GM18508 (cell line): ENCODE measurements at regions not wholly inside any gene's neighbourhood (a gene's known extent, or its start where the extent isn't known, plus 50 kb on each side); places are given as distances from the start of the nearest gene placed in this dataset.

Experiments used
- ATAC-seq: cut with Tn5 transposase; IDR thresholded peaks from one replicate; pipeline ENCODE4 v1.9.1; 2021; ENCODE audit warnings: moderate number of reproducible peaks; ENCODE audit not compliant: insufficient read depth, unreplicated experiment

DNA sequence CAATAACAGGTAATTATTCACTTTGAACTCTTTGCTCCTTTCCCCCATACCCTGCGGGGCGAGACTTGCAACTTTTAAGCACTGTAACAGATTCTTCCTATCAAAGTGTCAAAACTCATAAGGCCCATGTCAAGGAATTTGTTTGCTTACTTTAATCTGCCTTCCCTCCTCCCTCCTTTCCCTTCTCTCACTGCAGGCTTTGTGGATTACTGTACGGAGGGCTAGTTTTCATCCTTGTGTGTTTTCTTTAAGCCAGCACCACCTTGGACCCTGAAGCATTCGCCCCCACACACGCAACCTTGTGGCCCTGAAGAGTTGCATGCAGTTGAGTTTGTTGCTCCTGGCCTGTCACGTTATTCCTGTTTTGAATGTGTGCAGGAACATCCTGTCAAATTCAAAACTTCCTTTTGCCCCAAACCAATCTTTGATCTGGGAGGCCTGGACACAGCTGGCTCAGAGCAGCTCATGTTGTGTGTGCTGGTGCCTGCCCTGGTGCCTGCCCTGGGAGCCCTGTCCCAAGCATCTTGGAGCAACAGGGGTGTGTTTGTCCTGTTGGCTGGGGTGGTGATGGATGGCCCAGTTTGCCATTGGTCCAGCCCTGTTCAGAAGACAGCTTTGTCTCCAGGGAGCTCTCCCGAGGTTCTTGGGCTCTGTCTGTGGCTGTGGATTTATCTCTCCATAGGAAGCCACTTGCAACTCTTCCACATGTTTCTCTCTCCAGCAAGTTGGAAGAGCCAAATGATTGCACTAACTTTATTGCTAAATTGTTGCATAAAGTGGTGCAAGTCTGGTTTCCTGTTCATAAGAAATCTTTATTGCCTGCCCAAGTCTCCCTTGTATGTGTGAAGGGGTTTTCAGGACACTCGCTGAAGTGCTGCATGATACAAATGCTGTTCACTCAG lies 199.6 kb downstream of the VAPA start:
- no peak for ATAC-seq

DNA sequence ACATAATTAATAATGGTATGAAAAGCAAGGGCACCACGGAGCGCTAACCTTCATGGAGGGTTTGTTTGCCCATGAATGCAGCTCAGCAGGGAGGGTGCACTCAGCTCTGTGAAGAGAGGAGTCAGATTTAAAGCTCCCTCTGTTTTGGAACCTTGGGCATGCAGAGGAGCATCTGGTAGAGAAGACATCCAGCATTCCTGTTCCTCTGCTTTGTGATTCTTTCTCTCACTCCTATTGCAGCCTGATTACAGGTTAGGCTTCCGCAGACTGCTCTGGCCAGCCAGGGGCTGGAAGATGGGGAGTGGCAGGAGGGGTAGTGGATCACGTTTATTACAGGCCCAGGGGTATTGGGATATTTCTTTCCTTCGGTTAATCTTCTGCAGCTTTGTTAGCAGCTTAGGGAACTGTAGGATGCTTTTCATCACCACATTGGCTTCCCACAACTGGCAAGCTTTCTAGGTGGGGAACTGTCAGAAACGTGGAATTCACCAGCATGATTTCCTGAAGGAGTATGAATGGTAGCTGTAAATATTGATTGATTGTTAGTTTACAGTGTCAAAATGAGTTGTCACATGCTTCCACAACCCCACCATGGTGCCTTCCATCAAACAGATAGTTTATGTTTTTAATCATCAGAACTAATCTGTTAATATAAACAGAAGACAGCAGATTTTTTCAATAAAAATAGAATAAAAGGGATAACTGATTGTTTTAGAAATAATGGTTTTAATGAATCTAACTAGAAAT lies 201.1 kb downstream of the VAPA start:
- ATAC-seq: no peak

DNA sequence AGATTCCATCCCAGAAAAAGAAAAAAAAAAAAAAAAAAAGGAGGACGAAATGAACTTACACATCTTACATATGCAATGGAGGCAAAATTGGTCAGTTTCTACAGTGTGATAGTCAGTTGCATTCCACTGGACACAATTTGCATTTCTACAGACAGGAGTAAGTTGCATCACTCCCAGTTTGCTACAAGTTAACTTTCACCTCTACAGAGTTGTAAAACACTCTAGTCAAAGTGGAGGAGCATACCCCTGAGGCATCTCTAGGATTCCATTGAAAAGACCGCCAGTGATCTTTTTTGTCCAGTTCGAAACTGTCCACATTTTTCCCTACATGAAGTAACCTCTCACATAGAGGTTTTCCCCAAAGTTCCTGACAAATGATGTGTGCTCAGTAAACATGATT lies 202.8 kb downstream of the VAPA start:
- ATAC-seq: no peak

DNA sequence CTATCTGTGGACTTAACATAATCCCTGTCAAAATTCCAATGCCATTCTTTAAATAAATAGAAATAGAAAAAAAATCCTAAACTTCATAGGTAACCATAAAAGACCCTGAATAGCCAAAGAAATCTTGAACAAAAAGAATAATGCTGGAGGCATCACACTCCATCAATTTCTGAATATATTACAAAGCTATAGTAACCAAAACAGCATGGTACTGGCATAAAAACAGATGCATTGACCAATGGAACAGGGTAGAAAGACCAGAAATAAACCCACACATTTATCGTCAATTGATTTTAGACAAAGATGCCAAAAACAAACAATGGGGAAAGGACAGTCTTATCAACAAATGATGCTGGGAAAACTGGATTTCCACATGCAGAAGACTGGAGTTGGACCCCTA lies 205.7 kb downstream of the VAPA start:
- ATAC-seq: no peak

DNA sequence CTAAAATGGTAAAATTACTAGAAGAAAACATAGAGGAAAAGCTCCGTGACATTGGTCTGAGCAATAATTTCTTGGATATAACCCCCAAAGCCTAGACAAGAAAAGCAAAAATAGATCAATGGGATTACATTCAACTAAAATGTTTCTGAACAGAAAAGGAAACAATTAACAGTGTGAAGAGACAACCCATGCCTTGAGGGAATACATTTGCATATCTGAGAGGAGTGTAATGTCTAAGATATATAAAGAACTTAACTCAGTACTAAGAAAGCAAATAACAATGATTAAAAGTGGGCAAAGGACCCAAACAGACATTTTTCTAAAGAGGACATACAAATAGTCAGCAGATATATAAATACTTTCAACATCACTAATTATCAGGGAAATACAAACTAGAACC lies 206.2 kb downstream of the VAPA start:
- no peak for ATAC-seq

DNA sequence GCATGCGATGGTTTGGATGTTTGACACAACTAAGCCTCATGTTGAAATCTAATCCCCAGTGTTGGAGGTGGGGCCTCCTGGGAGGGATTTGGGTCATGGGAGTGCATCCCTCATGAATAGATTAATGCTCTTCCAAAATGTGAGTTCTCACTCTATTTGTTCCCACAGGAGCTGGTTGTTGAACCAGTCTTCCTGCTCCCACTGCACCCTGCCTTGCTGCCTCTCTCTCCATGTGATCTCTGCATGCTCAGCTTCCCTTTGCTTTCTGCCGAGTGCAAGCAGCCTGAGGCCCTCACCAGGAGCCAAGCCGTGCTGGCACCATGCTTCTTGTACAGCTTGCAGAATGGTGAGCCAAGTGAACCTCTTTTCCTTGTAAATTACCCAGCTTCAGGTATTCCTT lies 206.8 kb downstream of the VAPA start:
- ATAC-seq: no peak

DNA sequence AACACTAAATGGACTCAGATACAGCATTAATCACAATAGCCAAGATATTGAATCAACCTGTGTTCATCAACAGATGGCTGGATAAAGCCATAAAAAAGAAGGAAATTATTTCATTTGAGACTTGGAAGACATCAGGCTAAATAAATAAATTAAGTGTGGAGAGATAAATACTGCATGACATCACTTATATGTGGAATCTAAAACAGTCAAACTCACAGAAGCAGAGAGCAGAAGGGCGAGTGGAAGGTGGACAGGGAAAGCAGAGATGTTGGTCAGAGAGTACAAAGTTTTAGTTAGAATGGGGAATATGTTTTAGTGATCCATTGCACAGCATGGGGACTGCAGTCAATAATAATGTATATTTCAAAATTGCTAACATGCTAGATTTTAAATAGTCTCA lies 207.2 kb downstream of the VAPA start:
- no peak for ATAC-seq

DNA sequence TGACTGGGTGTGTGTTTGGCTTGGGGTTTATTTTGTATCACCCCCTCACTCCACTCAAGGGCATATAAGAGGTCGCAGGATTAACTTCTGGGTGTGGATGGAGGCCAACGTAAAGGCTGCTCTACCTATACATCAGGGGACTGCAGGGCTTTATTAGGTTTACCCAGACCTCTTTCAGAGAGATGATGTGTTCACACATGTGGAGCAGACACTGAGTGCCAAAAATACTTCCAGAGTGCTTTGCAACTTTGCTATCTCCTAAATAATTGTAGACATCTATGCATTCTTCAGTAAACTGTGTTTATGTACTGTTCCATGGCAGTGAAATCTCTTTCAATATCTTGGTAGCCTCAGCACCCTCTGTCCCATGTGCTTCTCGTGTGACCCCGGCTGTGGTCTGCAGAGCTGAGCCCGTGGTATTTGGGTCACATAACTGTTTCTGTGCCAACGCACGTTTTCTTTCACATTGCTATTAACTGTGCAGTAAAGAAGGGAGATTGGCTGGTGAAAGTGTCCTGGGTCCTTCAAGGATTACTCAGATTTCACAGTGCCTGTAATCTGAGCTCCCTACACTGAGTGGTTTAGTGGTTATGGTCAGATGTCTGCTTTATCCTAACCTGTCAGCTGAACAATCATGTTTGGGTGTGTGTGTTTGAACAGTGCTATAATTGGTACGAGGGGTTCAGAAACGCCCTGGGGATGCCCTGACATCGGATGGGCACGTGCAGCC lies 208.1 kb downstream of the VAPA start:
- no peak for ATAC-seq

DNA sequence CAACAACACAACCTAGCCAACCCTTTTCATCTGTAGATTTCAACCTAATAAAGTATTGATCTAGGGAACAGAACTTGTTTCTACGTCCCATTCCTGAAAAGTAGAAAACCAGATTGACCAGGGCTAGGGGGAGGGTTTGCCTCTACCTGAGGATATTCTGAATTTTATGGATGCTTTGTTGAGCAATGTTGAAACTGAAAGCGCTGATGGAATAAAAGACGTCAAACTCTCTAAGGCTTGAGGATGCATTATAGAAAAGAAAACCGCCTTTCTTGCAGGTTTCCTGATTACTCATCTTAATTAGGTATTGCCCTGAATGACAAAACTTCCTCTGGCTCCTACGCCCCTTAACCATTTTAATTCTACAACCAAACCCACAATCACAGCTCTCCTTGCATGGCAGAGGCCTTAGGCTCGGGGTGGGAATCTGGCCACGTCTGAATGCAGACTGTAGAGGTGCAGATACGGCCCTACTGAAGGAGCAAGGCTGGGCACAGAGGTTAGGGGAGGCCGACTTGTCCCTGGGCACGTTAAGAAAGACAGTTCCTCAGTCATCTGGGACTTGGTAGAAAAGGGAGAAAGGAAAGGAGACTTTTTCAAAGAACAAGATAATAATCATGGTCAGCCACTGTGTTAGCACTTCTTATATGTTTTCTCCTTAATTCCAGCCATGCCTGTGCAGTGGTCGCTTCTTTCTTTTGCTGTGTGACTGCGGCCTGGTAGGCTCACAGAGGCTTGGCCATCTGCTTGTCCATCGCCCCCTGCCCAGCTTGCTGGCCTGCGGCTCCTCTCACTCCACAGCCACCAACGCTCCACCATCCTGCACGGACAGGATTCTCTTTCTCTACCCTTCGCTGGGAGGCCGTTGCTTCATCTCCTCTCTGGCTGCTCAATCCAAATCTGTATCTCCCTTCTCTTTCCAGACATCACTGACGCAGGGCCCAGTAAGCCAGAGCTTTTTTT lies 209.5 kb downstream of the VAPA start:
- no peak for ATAC-seq

DNA sequence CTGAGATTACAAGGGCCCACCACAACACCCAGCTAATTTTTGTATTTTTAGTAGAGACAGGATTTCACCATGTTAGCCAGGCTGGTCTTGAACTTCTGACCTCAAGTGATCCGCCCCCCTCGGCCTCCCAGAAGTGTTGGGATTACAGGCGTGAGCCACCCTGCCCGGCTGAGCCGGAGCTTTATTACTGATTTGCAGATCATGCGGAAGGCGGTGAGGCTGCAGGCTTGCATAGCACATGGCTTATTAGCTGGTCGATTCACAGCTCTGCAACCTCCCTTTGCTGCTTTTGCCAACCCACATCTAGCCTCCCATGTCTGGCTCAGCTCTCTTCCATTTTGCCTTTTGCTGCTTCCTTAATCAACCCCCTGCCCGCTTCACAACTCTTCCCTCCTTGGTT lies 210.3 kb downstream of the VAPA start:
- ATAC-seq: no peak

DNA sequence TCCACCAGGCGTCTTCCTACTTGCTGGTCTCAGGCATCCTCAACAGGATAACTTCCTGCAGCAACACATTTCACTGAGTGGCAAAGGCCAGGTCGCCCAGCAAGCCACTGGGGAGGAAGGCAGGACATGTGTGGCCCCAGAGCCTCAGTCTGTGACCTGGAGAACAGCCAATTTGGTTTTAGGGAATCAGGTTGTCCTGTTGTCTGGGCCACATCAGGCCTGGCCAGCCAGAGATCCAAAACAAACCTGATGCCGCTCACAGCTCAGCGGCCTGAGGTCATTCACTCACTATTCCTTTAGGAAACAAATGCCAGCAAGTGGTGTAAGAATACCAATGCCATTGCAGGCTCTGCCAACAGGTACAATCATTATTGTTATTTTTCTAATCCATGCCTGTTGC lies 210.7 kb downstream of the VAPA start:
- no peak for ATAC-seq

DNA sequence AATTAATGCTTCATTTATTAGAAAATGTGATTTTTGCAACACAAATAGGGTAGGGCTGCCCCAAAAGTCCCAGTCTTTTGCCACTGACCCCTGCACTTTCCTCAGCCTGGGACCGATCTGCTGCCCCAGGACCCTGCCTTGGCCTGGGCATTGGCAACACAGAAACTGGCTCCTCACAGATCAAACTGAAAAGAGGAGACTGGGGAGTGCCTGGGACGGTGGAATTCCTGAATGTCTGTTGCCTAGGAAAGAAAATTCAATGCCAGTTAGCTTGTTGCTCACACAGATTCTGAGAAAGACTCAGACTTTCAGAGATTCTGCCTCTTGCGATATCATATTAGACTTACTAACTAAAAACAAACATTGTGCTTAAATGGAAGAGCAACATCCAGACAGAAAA lies 211.2 kb downstream of the VAPA start:
- no peak for ATAC-seq

DNA sequence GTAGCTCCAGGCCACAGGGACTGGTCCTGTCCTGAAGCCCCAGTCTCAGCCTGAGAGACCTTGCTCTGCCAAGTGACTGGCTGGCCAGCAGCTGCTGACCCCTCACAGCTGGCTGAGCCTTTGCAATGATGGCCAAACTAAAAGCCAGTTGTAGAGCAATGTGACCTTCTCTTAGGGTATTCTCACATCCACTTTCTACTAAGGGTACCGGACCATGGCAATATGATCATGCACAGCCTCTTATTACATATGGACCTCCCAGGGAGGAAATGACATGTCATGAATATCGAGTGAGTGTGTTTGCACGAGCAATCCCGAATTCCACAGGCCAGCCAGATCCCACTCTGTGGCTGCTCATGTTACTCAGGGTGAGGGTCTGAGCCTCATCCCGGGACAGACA lies 213.9 kb downstream of the VAPA start:
- no peak for ATAC-seq

DNA sequence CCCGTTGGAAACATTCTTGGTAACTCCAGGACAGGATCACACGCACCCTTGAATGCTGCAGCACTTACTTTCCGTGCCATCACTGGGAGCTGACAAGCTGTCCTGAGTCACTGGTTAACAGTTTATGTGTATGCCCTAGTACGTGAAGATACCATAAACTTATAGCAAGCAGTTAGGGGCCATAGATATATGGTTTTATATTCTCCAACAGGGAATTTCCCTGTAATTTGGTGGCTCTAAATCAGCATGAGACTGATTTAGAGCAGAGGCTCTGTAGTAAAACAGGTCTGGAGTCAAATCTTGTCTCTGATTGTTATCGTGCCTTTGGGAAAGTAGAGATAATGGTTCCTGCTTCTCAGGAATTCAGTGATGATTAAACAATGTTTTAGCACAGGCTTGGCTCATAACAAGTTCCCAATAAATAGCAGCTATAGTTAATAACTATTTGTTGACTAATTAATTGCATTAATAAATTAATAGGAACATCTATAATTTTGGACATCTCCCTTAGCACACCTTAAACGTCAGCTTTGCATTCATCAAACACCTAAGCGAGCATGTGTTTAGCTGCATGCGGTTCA lies 215.2 kb downstream of the VAPA start:
- ATAC-seq: no peak

DNA sequence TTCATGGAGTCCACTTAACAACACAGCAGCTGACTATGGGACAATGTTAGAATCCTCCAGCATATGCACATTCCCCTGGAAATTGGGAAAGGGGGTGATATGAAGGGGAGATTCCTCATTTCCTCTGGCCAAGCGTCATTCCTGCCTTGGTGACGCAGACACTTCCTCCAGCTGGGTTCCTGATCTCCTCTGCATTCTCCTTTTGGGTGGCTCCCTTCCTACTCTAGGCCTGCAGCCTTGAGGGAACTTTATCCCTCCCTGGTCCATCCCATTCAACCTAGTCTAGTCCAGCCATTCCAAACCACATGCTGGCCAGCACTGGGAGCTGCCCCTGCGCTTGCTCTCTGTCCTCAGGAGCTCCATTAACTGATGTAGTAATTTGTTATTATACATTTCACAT lies 216.8 kb downstream of the VAPA start:
- no peak for ATAC-seq

DNA sequence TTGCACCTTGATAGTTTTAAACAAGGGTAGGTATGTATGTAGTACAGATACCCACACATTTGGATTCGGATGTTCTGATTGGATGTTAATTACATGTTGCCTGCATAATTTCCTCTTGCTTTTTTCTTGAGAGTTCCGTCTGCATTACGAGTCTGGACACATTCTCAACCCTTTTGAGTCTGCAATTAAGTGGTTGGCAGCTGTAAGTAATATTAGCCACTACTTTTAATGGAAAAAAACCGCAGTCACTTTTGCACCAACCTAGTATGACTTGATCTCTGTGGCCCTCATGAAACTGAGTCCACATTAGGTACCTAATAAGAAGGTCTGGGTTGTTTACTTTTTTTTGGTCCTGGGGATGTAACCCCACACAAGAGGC lies 217.3 kb downstream of the VAPA start:
- no peak for ATAC-seq

DNA sequence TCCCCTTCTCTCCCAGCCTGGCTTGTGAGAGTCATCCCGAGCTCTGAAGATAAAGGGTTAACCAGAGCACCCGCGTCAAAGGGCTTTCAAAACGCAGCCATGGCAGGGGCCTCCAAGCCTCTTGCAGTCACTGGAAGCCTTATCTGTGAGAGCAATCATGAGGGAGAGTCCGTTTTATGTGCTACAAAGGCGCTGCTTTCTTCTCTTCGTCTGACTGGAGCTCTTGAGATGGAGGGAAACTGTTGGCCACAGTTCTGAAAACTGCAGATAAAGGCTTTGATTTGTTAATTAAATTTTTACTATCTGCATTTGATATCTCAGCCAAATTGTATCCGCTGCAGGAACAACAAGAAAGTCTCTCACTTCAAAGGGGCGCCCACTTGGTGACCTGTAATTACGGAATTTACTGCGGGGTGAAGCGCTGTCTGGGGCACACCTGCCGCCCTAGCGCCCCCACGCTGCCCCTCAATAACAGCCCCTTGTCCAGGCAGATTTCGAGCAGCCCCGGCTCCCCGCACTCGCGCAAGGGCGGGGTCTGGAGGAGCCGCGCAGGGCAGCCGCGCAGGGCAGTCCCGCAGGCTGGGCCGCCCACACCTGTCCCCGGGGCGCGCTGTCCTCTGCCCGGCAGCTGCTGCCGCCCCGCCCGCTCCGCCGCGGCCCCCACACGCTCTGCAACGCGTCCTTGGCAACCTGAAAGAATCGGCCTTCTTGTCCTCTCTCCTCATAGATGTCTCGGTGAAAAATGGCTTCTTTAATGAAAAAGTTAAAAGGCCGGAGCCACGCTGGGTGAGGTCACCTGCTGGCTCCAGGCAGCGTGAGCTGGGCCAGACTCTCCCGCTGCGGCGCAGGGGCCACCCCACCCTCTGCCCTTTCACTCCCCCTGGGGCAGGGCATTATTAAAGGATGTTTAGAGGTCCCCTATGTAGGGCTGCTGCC lies 217.9 kb downstream of the VAPA start:
- no peak for ATAC-seq

DNA sequence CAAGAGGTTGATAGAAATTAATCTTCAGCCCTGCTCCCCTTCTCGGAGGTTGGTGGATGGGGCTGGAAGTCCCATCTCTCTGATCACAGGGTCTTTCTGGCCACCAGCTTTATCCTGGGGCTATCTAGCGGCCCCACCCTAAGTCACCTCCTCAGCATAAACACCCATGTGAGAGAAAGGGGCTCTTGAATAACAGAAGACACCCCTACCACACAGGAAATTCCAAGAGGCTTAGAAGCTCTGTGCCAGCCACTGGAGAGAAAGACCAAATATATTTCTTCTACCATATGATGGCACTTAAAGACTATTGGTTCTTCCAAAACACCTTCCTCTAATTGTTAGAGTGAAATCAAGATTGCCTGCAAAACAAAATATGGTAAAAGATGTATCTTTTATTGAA lies 219.7 kb downstream of the VAPA start:
- ATAC-seq: no peak

DNA sequence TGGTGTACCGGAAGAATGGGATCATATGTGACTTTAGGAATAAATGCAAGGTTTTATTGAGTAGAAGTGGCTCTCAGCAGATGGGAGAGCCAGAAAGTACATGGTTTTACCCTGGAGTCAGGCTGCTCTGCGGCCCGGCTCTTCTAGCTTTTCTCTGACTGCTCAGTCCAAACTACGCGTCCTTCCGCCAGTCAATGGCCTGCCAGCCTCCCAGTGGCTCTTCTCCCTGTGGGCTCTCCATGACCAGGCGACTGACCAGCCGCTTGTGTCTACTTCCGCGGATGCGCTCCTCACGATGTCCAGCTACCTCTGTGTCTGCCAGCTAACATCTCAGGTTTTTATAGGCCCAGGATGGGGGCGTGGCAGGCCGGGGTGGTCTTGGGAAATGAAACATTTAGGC lies 220.4 kb downstream of the VAPA start:
- no peak for ATAC-seq
